H1 (cell line): ENCODE measurements at regions not wholly inside any gene's neighbourhood (a gene's known extent, or its start where the extent isn't known, plus 50 kb on each side); places are given as distances from the start of the nearest gene placed in this dataset.
A peak's percentile ranks its signal among the peaks of the same experiment; 100 is the strongest.

Experiments used
- CTCF ChIA-PET: fragments of 300-600 bp; sonication (Branson Sonifier 250); formaldehyde crosslinking; loops from one replicate; lab custom pipeline; 2021; ENCODE audit not compliant: partially characterized antibody; lab: Charles Lee
- POLR2A ChIA-PET: fragments of 300-600 bp; sonication (Branson Sonifier 250); formaldehyde crosslinking; loops from one replicate; lab custom pipeline; 2021; ENCODE audit warnings: inconsistent platforms; ENCODE audit not compliant: partially characterized antibody; lab: Charles Lee
- DNase-seq, 2 experiments: peaks; one replicate each; pipeline versions ENCODE4 v3.0.0 to v3.0.0-alpha.2; 2010 to 2022; ENCODE audit warnings: low spot score in 2 of 2, low read depth in 1 of 2, mixed read lengths in 1 of 2
- FAIRE-seq: peaks from 2 replicates; lab custom pipeline; 2011; peaks lifted over from hg19 to GRCh38; lab: Jason Lieb, UNC
- H2AFZ ChIP-seq: 2 replicates; pipeline ENCODE4 v1.8.1; 2012; ENCODE audit warnings: low read length, inconsistent platforms
- H2AK5ac ChIP-seq: 2 replicates; pipeline ENCODE4 v1.6.1; 2013; ENCODE audit warnings: low read depth, low read length
- H2BK120ac ChIP-seq: replicated peaks from 2 replicates; pipeline ENCODE3; 2013; ENCODE audit warnings: low read depth, low read length, inconsistent platforms
- H2BK12ac ChIP-seq: 2 replicates; pipeline ENCODE4 v1.6.1; 2013; ENCODE audit warnings: low read depth, low read length
- H2BK15ac ChIP-seq: 2 replicates; pipeline ENCODE4 v1.6.1; 2013; ENCODE audit warnings: low read length
- H2BK20ac ChIP-seq: 2 replicates; pipeline ENCODE4 v1.6.1; 2013; ENCODE audit warnings: low read length
- H2BK5ac ChIP-seq: 2 replicates; pipeline ENCODE4 v1.6.1; 2013; ENCODE audit warnings: low read depth, low read length
- H3K14ac ChIP-seq: 2 replicates; pipeline ENCODE4 v1.6.1; 2013; ENCODE audit warnings: inconsistent platforms; ENCODE audit not compliant: insufficient read length
- H3K18ac ChIP-seq: 2 replicates; pipeline ENCODE4 v1.6.1; 2013; ENCODE audit warnings: low read length; ENCODE audit errors: extremely low read depth
- H3K23ac ChIP-seq: 2 replicates; pipeline ENCODE4 v1.6.1; 2013; ENCODE audit warnings: inconsistent platforms; ENCODE audit not compliant: insufficient read length
- H3K23me2 ChIP-seq: 2 replicates; pipeline ENCODE4 v1.6.1; 2013; ENCODE audit warnings: low read depth, low read length
- H3K27ac ChIP-seq: 2 replicates; pipeline ENCODE4 v1.6.1; 2011; ENCODE audit warnings: low read depth, low read length, inconsistent platforms
- H3K27me3 ChIP-seq, 4 experiments: replicated peaks in 1 of 4; 1 replicate in 1 of 4; 2 replicates in 3 of 4; pipeline versions ENCODE4 v1.6.1 to v1.8.1; 2011 to 2013; ENCODE audit warnings: low read length in 3 of 4, mild to moderate bottlenecking in 3 of 4, inconsistent platforms in 2 of 4, mixed read lengths in 2 of 4, moderate library complexity in 1 of 4; ENCODE audit not compliant: control insufficient read depth in 3 of 4, insufficient read depth in 3 of 4; ENCODE audit errors: extremely low read depth in 1 of 4
- H3K36me3 ChIP-seq, 4 experiments: 2 replicates each; pipeline versions ENCODE4 v1.6.1 to v1.8.1; 2011 to 2013; ENCODE audit warnings: mild to moderate bottlenecking in 4 of 4, low read length in 3 of 4, moderate library complexity in 2 of 4, control low read depth in 1 of 4, inconsistent platforms in 1 of 4; ENCODE audit not compliant: insufficient read depth in 4 of 4, control insufficient read depth in 2 of 4
- H3K4ac ChIP-seq: replicated peaks from 2 replicates; pipeline ENCODE3; 2013; ENCODE audit warnings: low read length, low read depth, mixed read lengths, inconsistent platforms; ENCODE audit not compliant: insufficient read length
- H3K4me1 ChIP-seq, 4 experiments: replicated peaks in 1 of 4; 1 replicate in 1 of 4; 2 replicates in 3 of 4; pipeline versions ENCODE4 v1.6.1 to v1.8.1; 2011 to 2013; ENCODE audit warnings: low read length in 3 of 4, inconsistent platforms in 2 of 4, mixed read lengths in 1 of 4; ENCODE audit not compliant: insufficient read depth in 4 of 4, control insufficient read depth in 3 of 4
- H3K4me2 ChIP-seq, 2 experiments: 2 replicates each; pipeline versions ENCODE4 v1.6.1 to v1.8.1; 2011 to 2013; ENCODE audit warnings: low read depth in 2 of 2, low read length in 2 of 2, control low read depth in 1 of 2, inconsistent platforms in 1 of 2, mild to moderate bottlenecking in 1 of 2; ENCODE audit not compliant: insufficient read depth in 1 of 2
- H3K4me3 ChIP-seq, 4 experiments: fragments of 200-600, 300-600 bp in 1 of 4; sonication (generic), shearing (Covaris generic), sonication (Bioruptor Twin) in 1 of 4; 2 replicates each; pipeline versions ENCODE4 v1.5.1 to v1.8.1; 2011 to 2016; ENCODE audit warnings: low read length in 4 of 4, low read depth in 3 of 4, control low read depth in 2 of 4, inconsistent platforms in 2 of 4, mild to moderate bottlenecking in 2 of 4, mixed read lengths in 1 of 4, moderate library complexity in 1 of 4; ENCODE audit not compliant: insufficient read depth in 2 of 4; ENCODE audit errors: extremely low read depth in 1 of 4
- H3K56ac ChIP-seq: replicated peaks from 2 replicates; pipeline ENCODE3; 2013; ENCODE audit warnings: low read depth, mild to moderate bottlenecking, mixed read lengths, low read length, inconsistent platforms; ENCODE audit not compliant: insufficient read length
- H3K79me1 ChIP-seq: 2 replicates; pipeline ENCODE4 v1.6.1; 2013; ENCODE audit warnings: low read depth, low read length, control low read depth
- H3K79me2 ChIP-seq, 2 experiments: 2 replicates each; pipeline versions ENCODE4 v1.6.1 to v1.8.1; 2012 to 2013; ENCODE audit warnings: low read length in 2 of 2, mild to moderate bottlenecking in 2 of 2, inconsistent platforms in 1 of 2; ENCODE audit not compliant: insufficient read depth in 2 of 2, control insufficient read depth in 1 of 2
- H3K9ac ChIP-seq, 4 experiments: replicated peaks in 1 of 4; 1 replicate in 1 of 4; 2 replicates in 3 of 4; pipeline versions ENCODE4 v1.6.1 to v1.8.1; 2011 to 2013; ENCODE audit warnings: low read depth in 3 of 4, low read length in 3 of 4, control low read depth in 2 of 4, mild to moderate bottlenecking in 2 of 4, moderate library complexity in 2 of 4, inconsistent platforms in 1 of 4; ENCODE audit errors: extremely low read depth in 1 of 4
- H3K9me3 ChIP-seq, 2 experiments: 2 replicates each; pipeline versions ENCODE4 v1.6.1 to v1.8.1; 2012 to 2013; ENCODE audit warnings: mild to moderate bottlenecking in 2 of 2, moderate library complexity in 2 of 2, control low read depth in 1 of 2, inconsistent platforms in 1 of 2, low read depth in 1 of 2, low read length in 1 of 2, mixed read lengths in 1 of 2; ENCODE audit not compliant: insufficient read depth in 2 of 2
- H4K20me1 ChIP-seq, 2 experiments: replicated peaks in 1 of 2; 2 replicates each; pipeline versions ENCODE3 to v1.8.1; 2011 to 2013; ENCODE audit warnings: inconsistent platforms in 2 of 2, low read length in 2 of 2, mild to moderate bottlenecking in 1 of 2; ENCODE audit not compliant: insufficient read depth in 2 of 2, control insufficient read depth in 1 of 2
- H4K5ac ChIP-seq: 2 replicates; pipeline ENCODE4 v1.6.1; 2013; ENCODE audit warnings: low read length, low read depth, mixed read lengths, inconsistent platforms; ENCODE audit not compliant: insufficient read length
- H4K8ac ChIP-seq: 2 replicates; pipeline ENCODE4 v1.8.0; 2013; ENCODE audit warnings: mild to moderate bottlenecking, moderate library complexity, low read length, inconsistent platforms; ENCODE audit not compliant: insufficient read depth; ENCODE audit errors: extremely low read depth
- H4K91ac ChIP-seq: replicated peaks from 2 replicates; pipeline ENCODE3; 2013; ENCODE audit warnings: low read length, mixed read lengths, inconsistent platforms; ENCODE audit not compliant: insufficient read length
- CEBPB ChIP-seq: IDR thresholded peaks from 2 replicates; pipeline ENCODE4 v1.6.1; 2012; ENCODE audit warnings: low read depth, low read length
- PHF8 ChIP-seq: fragments of 200-600 bp; sonication (generic); conservative IDR thresholded peaks from 2 replicates; pipeline ENCODE4 v1.7.1; 2012; ENCODE audit warnings: low read depth, mild to moderate bottlenecking, inconsistent platforms, low read length, moderate library complexity
- WGBS, 2 experiments: shearing (Covaris generic) in 1 of 2; methylation state at CpG; one replicate each; pipeline versions ENCODE4 v1.1.6 to v1.1.7; 2013 to 2015; ENCODE audit warnings: low lambda C conversion rate in 2 of 2, mixed read lengths in 2 of 2, inconsistent platforms in 1 of 2, low coverage in 1 of 2, missing lambda C conversion rate in 1 of 2; ENCODE audit not compliant: insufficient replicate concordance in 2 of 2, insufficient coverage in 1 of 2, insufficient read length in 1 of 2; ENCODE audit errors: extremely low coverage in 1 of 2, missing lambda C conversion rate in 1 of 2; 5-methylcytosine and 5-hydroxymethylcytosine counted together

- no peak overlapping the region for H3K27ac ChIP-seq
- no peak overlapping the region for H3K23ac ChIP-seq
- H3K9me3 ChIP-seq = no peaks in the 10 kb centered on the region
- no peak overlapping the region for H2AFZ ChIP-seq
- H2BK5ac ChIP-seq = no peak overlapping the region
- H4K91ac ChIP-seq = no peak overlapping the region
- DNase-seq = no peak
- H3K14ac ChIP-seq = no peak overlapping the region
- H3K4me1 ChIP-seq = no peaks in the 10 kb centered on the region
- H3K79me2 ChIP-seq = no peaks in the 10 kb centered on the region
- H4K20me1 ChIP-seq = no peaks in the 10 kb centered on the region
- H3K9ac ChIP-seq = no peak overlapping the region
- H3K18ac ChIP-seq = no peak overlapping the region
- TF ChIP-seq CEBPB = peak; percentile 40; the same call in 1 of the 2 replicates
- TF ChIP-seq PHF8 = no peak
- TF ChIP-seq, all 59 proteins: peak for 1
- H3K4me3 ChIP-seq = no peak overlapping the region
- no peaks in the 10 kb centered on the region for H3K27me3 ChIP-seq
- H3K4ac ChIP-seq = no peak overlapping the region
- no peaks in the 10 kb centered on the region for H3K36me3 ChIP-seq
- no peak overlapping the region for H3K56ac ChIP-seq
- 94% methylated on average over 2 of the region's 2 CpGs; no CpG with 5 or more reads in 1 of the 2 experiments for WGBS, 2 experiments
- no peak overlapping the region for H2BK12ac ChIP-seq
- no peak overlapping the region for H2AK5ac ChIP-seq
- no peak for FAIRE-seq
- H4K8ac ChIP-seq = no peak overlapping the region
- H3K4me2 ChIP-seq = no peak overlapping the region
- no peak overlapping the region for H2BK15ac ChIP-seq
- H2BK120ac ChIP-seq = no peak overlapping the region
- POLR2A ChIA-PET = no interaction called here
- CTCF ChIA-PET = interaction anchor here (0.5 kb wide), 1 partner anchor 1803 kb away, joined by 4 read pairs; no protein-coding TSS in a partner anchor
- no peak overlapping the region for H2BK20ac ChIP-seq
- H3K23me2 ChIP-seq = no peaks in the 10 kb centered on the region
- H4K5ac ChIP-seq = no peak overlapping the region
- no peaks in the 10 kb centered on the region for H3K79me1 ChIP-seq
Measured at GRCh38 chr12:17593715-17594406, 496.1 kb downstream of the RERGL start.
